ENCODE measurements at regions not wholly inside any gene's neighbourhood (a gene's known extent, or its start where the extent isn't known, plus 50 kb on each side); places are given as distances from the start of the nearest gene placed in this dataset.

DNA sequence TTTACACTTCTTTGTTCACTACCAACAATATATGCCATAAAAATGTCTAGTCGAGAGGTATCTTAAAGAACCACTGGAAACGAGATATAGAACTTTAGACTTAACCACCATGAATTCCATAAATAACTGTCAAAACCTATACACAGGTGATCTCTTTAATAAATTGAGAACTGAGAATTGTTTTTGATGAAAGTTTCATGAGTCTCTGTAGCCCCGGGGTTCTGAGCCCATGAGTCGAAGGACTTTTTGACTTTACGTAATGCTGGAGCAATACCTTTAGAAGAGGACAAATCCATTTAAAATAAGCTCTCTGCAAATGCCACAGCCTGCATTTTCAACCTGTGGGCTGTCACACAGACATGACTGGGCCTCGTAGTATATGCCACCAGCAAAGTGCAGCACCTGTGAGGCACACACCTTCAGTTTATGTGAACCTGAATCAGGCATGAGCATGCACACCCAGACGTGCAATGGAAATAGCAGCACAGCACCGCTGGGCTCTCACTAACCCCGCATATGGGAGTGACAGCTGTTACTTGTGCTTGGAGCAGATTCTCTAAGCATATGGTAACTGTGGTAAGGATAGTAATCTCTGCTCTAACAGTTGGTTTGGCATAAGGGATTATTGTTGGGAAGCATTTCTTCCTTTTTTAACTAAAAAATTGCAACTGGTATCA is 383.2 kb downstream of the SOCS6 start:
- peak overlapping the region in 6 of 21 experiments; percentile 39 to 81 (median 50) for H3K27ac ChIP-seq
- H3K4me3 ChIP-seq, result no peak overlapping the region

DNA sequence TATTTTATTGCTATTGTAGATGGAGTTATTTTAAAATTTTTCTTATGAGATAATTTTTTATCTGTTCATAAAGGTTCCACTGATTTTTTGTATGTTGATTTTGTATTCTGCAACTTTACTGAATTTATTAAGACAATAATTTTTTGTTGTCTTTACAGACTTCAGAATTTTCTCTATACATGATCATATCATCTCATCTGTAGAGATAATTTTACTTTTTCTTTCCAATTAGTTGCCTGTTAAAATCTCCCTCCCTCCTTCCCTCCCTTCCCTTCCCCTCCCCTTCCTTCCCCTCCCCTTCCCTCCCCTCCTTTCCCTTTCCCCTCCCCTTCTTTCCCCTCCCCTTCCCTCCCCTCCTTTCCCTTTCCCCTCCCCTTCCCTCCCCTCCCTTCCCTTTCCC is 378.1 kb downstream of the SOCS6 start:
- Histone ChIP-seq H3K27ac (no peak overlapping the region), H3K4me3 (no peak overlapping the region)

DNA sequence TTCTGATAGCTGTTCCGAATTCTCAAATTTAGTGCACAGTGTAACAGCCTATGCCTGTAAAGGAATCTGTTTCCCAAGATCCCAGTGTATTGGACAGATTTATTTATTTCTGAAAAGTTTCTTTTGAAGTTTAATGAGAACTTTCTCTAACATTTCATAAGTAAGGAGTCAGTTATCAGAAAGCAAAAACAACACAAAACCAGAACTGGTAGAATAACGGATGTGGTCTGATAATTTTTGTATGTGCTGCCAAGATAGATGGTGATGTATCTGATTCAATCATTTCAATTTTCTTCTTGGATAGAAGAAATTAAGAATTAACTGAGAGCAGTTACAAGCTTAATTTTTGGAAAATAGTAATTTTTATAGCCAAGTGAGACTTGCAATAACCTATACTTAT is 374.3 kb downstream of the SOCS6 start:
- Histone ChIP-seq H3K27ac (peak overlapping the region in 4 of 21 experiments; percentile 34 to 70 (median 51)), H3K4me3 (no peak overlapping the region)

DNA sequence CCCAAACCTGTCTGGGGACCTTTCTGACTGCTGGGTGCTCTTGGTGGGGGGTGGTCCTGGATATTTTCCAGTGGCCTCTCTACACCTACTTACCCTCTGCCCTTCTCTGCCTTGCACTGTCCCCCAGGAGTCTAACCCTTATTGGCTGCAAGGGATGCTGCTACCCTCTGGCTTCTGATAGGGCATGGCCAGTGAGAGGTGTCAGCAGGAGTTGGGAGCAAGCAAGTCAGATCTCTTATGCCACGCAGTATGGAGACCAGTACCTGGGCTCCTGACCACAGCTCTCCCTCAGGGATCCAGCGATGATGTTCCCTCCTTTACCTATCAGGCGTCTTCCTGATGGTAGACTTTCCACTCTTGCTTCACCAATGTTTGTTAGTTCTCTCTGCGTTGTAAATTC is 373.7 kb downstream of the SOCS6 start:
- no peak overlapping the region for H3K4me3 ChIP-seq
- peak overlapping the region in 4 of 21 experiments; percentile 34 to 70 (median 51) for H3K27ac ChIP-seq

DNA sequence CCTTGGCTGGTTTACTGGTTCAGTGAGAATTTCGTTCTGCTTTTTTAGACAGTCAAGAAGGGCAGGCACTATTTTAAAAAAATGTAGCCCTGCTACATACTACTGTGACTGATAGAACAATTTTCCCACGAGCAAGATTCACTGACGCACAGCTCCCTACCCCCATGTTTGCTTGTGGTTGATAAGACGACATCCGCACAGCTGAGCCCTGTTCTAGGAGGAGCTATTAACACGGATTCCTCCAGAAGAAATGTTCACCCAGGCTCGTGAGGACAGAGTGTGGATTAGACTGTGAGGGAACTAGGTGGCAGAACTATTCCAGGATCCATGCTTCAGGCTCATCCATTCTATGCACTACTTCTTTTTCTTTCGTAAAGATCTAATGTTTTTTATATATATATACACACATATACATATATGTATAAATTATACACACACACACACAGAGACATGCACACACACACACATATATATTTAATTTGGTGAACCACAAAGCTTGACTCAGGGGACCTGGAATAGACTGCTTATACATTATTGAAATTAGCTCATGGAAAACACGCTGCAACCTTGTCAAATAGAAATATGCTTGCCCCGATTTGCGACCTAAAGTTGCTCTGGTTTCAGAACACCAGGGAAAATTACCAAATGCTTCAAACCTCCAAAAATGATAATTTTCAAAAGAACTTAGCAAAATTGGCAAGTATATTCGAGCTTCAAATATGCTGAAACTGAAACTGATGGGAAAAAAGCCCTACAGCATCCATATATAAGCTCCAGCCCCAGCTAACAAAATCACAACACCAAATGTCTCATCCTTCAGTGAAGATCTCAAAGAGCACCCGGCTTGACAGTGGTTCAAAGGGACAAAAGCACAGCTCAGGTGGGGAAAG is 370.4 kb downstream of the SOCS6 start:
- Histone ChIP-seq H3K27ac (no peak overlapping the region), H3K4me3 (no peak overlapping the region)

DNA sequence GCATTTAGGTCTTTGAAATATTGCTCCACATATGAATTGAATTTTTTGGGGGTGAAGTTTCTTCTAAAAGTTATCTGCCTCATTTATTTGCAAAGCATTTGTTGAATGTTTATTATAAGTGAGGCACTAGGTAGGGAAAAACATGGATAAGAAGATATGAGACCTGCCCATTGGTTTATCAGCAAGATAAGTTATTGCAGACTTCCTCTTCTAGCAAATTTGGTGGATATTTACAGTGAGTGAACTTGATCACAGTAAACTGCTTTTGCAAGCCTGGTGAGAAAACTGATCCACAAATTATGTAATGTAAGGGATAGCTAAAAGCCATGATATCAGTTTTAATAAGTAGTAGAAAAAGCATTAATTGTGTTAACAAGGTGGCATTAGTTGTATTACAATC is 364.8 kb downstream of the SOCS6 start:
- no peak overlapping the region for H3K4me3 ChIP-seq
- no peak overlapping the region for H3K27ac ChIP-seq

DNA sequence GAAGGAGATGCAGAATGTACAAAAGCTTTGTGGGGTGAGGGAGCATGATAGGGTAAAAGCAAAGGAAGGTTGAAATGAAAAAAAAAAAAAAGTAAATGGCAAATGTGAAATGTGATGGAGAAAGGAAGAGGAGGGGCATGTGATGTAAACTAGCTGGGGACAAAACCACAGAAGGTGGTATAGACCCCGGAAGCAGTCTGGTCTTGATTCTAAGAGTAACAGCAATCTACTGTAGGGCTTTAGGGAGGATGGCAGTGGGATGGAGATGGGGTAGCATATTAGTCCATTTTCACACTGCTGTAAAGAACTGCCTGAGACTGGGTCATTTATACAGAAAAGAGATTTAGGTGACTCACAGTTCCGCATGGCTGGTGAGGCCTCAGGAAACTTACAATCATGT is 362.0 kb downstream of the SOCS6 start:
- Histone ChIP-seq H3K27ac (no peak overlapping the region), H3K4me3 (no peak overlapping the region)

DNA sequence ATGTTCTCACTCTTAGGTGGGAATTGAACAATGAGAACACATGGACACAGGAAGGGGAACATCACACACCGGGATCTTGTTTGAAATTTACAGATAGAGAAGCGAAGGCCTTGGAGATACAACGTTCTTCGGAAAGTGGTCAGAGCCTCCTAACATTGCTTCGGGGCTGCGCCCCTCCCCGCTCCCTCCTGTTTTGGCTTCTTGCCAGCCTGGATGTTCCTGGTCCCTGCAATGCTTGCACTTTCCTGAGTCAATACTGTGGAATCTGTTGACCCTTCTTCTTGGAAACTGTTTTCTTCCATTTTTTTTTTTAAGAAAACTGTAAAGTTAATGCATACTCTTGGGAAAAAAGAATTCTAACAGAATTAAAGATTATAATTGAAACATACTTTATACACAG is 360.8 kb downstream of the SOCS6 start:
- H3K4me3 ChIP-seq, result no peak overlapping the region
- no peak overlapping the region for H3K27ac ChIP-seq

DNA sequence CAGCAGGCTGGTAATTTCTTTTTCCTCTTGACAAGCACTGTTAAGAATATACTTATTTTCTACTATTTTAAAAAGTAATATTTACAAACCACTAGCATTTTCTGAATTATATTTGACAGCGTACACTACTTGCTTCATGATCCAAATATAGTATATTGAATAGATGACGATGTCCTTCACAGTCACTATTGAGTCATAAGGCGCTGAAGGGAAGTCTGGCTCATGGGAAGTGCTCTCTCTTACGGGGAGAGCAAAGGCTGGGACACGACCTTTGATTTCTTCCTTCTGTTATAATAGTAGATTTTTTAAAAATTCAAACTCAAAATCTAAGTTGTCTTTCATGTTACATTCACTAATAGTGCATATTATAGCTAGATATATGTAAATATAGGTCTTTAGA is 357.1 kb downstream of the SOCS6 start:
- no peak overlapping the region for H3K4me3 ChIP-seq

DNA sequence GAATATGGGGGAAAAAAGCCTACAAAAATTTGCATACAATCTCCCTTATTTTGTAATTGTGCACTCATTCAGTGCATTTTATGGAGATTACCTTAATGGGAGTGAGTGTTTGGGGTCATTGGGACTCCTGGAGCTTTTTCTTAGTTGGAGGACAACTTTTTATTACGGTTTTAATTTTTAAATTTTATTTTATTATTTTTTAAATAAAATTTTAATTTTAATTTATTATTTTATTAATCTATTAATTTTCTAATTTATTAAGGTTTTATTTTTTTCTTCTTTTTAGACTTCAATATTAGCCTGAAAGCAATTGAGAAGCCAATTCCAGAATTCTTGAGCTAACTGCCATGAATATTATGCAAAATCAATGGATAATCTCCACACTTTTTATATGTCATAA is 355.0 kb downstream of the SOCS6 start:
- Histone ChIP-seq H3K27ac (no peak overlapping the region), H3K4me3 (no peak overlapping the region)

More for the DNA sequence above, 357.1 kb downstream of the SOCS6 start:
- no peak overlapping the region for H3K27ac ChIP-seq

DNA sequence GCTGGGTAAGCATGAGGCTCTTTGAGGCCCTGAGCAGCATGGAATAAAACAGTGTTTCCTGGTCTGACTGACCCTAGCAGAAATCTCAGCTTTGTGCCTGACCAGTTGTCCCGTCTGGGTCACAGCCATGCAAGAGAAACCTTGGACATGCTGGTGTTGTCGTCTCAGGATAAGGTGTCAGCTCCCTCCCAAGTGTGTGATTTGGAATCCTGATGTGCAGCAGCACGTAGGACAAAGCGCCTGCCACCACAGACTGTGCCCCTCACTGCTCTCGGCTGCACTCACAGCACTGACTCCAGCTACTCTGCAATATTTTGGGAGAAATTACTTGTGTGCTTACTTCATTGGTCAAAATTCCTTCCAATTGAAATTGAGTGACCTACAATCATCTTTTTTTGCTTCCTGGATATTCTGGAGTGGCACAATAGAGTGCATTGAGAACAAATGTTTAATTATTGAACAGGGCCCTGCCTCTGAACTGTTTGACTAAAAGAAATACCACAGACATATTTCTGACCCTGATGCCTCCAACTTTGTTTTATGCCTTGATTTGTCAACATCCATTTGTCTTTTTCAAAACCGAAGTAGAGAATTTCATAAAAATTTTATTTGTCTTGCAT is 352.4 kb downstream of the SOCS6 start:
- H3K4me3 ChIP-seq, result no peak overlapping the region
- no peak overlapping the region for H3K27ac ChIP-seq

DNA sequence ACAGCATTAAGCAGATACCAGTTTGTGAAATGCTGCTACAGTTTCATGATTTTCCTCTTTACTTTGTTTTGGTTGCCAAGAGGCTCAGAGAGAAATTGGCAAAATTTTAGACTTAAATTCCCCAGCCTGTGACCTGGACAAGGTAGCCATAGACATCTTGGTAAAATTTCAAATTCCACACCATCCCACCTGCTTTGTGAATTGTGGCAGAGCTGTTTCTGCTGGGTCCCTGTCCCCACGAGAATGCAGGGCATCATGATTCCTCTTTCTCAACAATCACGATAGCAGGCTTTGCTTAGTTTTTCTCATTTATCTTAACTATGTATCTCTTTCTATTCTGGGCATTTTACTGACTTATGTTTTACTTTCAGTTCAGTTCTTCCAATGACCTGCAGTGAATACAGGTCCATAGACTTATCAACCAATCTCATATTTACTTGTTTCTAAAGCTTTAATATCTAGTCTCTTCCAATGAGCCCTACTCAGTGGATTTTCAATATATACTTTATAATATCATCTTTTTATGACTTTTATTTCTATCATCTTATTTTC is 351.6 kb downstream of the SOCS6 start:
- Histone ChIP-seq H3K27ac (no peak overlapping the region), H3K4me3 (no peak overlapping the region)

DNA sequence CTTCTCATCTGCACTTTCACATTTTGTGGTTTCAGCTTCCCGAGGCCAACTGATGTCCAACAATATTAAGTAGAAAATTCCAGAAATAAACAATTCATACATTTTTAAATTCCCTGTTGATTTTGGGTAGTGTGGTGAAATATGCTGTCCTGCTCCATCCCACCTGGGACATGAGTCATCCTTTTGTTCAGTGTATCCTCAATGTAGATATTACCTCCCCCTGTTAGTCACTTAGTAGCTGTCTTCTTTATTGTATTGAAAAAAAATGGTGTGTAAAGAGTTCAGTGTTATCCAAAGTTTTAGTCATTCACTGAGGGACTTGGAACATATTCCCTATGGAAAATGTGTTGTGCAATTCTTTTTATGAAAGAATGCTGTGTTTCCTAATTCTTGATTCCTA is 348.1 kb downstream of the SOCS6 start:
- H3K4me3 ChIP-seq, result no peak overlapping the region
- H3K27ac ChIP-seq, result no peak overlapping the region

DNA sequence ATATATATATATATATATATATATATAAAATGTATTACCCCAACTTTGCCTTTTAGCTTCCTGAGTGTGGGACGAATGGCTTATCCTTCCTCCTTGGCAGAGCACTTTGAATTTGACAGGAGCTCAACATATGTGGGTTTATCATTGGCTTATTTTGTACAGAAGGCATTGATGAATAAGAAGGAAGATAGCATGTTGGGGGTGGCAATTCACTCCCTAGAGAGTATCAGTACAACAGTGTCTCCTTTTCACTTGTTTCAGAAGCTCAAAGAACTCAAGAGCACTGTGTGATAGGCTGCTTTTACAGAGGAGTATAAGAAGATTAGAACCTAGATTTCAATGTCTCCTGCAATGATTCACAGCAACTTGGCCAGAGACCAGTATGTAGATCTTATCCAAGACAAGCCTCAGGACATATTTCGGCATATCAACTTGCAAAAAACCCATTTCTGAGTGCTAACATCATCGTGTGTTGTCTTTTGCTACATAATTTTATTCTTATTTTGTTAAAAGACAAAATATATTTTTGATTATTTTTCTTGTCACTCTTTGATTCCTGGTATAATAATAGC is 345.8 kb downstream of the SOCS6 start:
- Histone ChIP-seq H3K27ac (no peak overlapping the region), H3K4me3 (no peak overlapping the region)

DNA sequence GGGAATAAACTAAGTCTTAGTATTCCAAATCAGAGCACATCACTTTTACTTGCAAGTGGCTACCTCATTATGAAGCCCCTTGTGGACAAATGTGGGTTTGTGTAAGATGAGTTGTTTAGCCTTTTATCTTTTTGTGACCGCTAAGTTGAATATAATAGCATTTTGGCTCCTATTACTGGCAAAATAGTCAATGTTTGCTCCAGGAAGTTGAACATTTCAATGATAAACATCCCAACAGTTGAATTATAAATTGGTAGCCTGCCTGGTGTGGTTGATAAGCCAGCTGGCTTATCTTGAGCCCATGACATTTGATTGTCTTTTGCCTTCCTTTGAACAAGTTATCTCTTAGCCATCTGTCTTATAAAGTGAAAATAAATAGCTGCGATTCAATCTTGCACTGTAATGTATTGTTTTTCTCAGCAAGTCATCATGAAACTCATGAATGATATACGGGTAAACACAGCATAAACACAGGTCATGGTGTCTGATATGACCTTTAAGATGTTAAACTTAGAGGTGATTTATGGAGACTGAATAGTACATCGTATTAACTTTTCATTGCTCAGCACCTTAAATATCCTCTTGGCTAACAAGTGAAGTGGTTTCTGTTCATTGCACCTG is 338.4 kb downstream of the SOCS6 start:
- H3K4me3 ChIP-seq, result no peak overlapping the region

DNA sequence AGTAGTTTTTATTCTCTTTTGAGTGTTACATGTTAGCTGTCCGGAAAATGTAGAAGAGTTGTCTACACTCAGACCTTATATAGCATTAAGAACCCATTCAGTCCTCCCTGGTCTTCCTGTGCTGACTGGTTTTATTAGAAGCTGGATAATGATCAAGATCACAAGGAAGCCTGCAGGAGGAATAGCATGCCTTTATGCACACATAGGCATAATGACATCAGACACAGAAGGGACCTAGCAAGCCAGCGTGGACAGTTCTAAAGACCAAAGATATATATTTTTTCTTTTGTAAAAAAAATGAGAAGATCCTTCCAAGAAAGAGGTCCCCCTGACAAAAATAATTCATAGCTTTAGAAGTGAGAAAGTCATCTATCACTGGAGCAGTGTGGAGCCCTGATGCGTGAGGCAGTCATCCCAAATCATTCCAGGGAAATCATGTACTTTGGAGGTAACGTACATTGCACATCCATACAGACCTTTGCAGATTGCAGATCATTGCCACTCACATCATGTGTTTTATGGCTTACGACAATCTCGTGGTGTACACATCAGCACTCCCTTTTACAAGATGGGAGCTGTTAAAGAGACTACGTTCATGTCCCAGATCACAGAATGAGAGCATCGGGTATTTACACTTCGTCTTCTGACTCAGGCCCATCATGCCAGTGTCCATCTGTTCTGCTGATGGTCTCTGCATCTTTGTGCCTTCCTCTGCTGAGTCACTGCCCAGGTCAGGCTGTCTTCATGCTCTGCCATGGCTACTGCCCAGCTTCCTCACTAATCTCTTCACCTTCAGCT is 334.0 kb downstream of the SOCS6 start:
- Histone ChIP-seq H3K27ac (no peak overlapping the region), H3K4me3 (no peak overlapping the region)

More for the DNA sequence above, 338.4 kb downstream of the SOCS6 start:
- H3K27ac ChIP-seq, result no peak overlapping the region

DNA sequence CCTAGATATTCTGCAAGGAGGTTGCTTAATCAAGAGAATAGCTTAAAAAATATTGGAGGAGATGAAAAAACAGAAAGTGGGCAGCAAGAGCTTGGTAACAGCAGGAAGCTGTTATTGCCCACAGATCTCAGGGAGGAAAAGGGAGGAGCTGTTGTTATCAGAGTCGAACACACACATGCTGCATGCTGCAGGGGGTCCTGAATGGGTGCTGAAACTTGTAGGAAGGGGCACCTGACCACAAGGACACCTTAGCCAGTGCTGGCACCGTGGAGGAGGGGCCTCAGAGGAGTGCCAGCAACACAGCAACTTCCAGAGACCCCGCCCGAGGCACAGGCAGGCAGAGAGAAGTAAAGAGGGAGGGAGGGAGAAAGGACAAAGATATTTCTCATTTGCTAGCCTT is 332.9 kb downstream of the SOCS6 start:
- Histone ChIP-seq H3K27ac (peak overlapping the region in 3 of 21 experiments; percentile 50 to 71 (median 58)), H3K4me3 (no peak overlapping the region)

DNA sequence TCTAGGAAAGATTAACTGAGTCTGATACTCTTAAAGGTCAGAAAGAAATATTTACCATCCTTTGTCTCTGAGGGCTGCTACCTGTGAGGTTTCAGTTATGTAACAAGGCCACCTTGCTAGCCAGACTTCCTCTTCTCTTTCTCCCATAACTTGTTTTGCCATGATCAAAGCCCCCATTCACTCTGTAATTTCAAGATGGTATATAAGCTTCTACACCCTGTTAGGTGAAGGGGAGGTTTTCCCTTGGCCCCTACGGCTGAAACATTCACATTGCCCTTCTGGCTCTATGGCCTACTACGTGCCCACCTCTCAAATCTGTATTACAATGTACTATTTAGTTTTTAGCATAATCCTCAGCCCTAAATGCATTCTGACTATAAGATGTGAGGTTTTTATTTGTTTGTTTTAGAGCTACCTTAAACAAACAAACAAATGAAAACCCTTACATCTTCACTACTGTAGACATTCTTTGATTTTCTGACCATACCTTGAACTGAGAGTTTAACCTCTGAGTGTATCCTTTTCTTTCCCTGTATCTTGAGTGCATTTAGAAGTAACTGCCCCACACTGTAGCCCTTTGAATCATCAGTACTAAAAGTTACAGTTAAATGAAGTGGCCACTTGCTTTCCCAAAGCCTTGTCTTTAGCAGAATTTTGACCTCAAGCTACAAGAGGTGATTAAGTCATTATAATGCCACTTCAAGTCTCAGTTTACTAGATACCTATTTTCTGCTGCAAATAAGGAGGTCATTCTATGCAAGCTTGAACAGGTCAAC is 332.2 kb downstream of the SOCS6 start:
- peak overlapping the region in 3 of 21 experiments; percentile 23 to 58 (median 34) for H3K27ac ChIP-seq
- no peak overlapping the region for H3K4me3 ChIP-seq

All from skin epidermis (tissue), 12 donors.